ENCODE measurements at regions not wholly inside any gene's neighbourhood (a gene's known extent, or its start where the extent isn't known, plus 50 kb on each side); places are given as distances from the start of the nearest gene placed in this dataset.
"Not testable (repeated sequence)": the region's sequence is repeated elsewhere in the genome, so short reads cannot be mapped to it uniquely, and the experiment has no call there.

GRCh38 chr10:106384496-106384895 lies 780.0 kb downstream of the SORCS1 start:
- DNase-seq (ENCODE audit: low read depth in 2 of 2) = no peak

GRCh38 chr10:106380706-106381105 lies 783.8 kb downstream of the SORCS1 start:
- DNase-seq (ENCODE audit: low read depth in 2 of 2) = no peak

- no peak for DNase-seq (ENCODE audit: low read depth in 2 of 2)
Observed at GRCh38 chr10:106378251-106378650, 786.3 kb downstream of the SORCS1 start.

GRCh38 chr10:106370751-106371150 lies 793.8 kb downstream of the SORCS1 start:
- DNase-seq (ENCODE audit: low read depth in 2 of 2) = no peak

- no peak for DNase-seq (ENCODE audit: low read depth in 2 of 2)
Observed at GRCh38 chr10:106360870-106361269, 803.6 kb downstream of the SORCS1 start.

- no peak for DNase-seq (ENCODE audit: low read depth in 2 of 2)
Observed at GRCh38 chr10:106355450-106355849, 809.1 kb downstream of the SORCS1 start.

GRCh38 chr10:106348933-106349332 lies 815.6 kb downstream of the SORCS1 start:
- DNase-seq (ENCODE audit: low read depth in 2 of 2) = no peak

GRCh38 chr10:106347547-106347946 lies 817.0 kb downstream of the SORCS1 start:
- no peak for DNase-seq (ENCODE audit: low read depth in 2 of 2)

- not testable (repeated sequence) for DNase-seq (ENCODE audit: low read depth in 2 of 2)
Observed at GRCh38 chr10:106343539-106343938, 821.0 kb downstream of the SORCS1 start.

- DNase-seq (ENCODE audit: low read depth in 2 of 2) = no peak
Observed at GRCh38 chr10:106341356-106341755, 823.1 kb downstream of the SORCS1 start.

- no peak for DNase-seq (ENCODE audit: low read depth in 2 of 2)
Observed at GRCh38 chr10:106338486-106338885, 826.0 kb downstream of the SORCS1 start.

GRCh38 chr10:106336874-106337273 lies 827.6 kb downstream of the SORCS1 start:
- DNase-seq (ENCODE audit: low read depth in 2 of 2) = no peak

GRCh38 chr10:106327747-106328146 lies 836.8 kb downstream of the SORCS1 start:
- DNase-seq (ENCODE audit: low read depth in 2 of 2) = no peak

- DNase-seq (ENCODE audit: low read depth in 2 of 2) = no peak
Observed at GRCh38 chr10:106320876-106321275, 843.6 kb downstream of the SORCS1 start.

GRCh38 chr10:106320078-106320477 lies 844.4 kb downstream of the SORCS1 start:
- DNase-seq (ENCODE audit: low read depth in 2 of 2) = no peak

GRCh38 chr10:106317554-106317953 lies 847.0 kb downstream of the SORCS1 start:
- DNase-seq (ENCODE audit: low read depth in 2 of 2) = no peak

- no peak for DNase-seq (ENCODE audit: low read depth in 2 of 2)
Observed at GRCh38 chr10:106313041-106313440, 851.5 kb downstream of the SORCS1 start.

- DNase-seq (ENCODE audit: low read depth in 2 of 2) = no peak
Observed at GRCh38 chr10:106312087-106312486, 852.4 kb downstream of the SORCS1 start.

- DNase-seq (ENCODE audit: low read depth in 2 of 2) = no peak
Observed at GRCh38 chr10:106311590-106311989, 852.9 kb downstream of the SORCS1 start.

GRCh38 chr10:106310596-106310995 lies 853.9 kb downstream of the SORCS1 start:
- DNase-seq (ENCODE audit: low read depth in 2 of 2) = no peak

- DNase-seq (ENCODE audit: low read depth in 2 of 2) = no peak
Observed at GRCh38 chr10:106309376-106309775, 855.1 kb downstream of the SORCS1 start.

- no peak for DNase-seq (ENCODE audit: low read depth in 2 of 2)
Observed at GRCh38 chr10:106308284-106308683, 856.2 kb downstream of the SORCS1 start.

GRCh38 chr10:106304056-106304455 lies 860.5 kb downstream of the SORCS1 start:
- DNase-seq (ENCODE audit: low read depth in 2 of 2) = no peak

GRCh38 chr10:106302961-106303360 lies 861.5 kb downstream of the SORCS1 start:
- no peak for DNase-seq (ENCODE audit: low read depth in 2 of 2)

GRCh38 chr10:106301146-106301545 lies 863.4 kb downstream of the SORCS1 start:
- no peak for DNase-seq (ENCODE audit: low read depth in 2 of 2)

All from stimulated activated CD8-positive, alpha-beta memory T cell treated with anti-CD3 and anti-CD28 coated beads, Interleukin-2, amount 100 ng/mL, for 48 hours (primary cell).